ENCODE measurements at regions not wholly inside any gene's neighbourhood (a gene's known extent, or its start where the extent isn't known, plus 50 kb on each side); places are given as distances from the start of the nearest gene placed in this dataset.

DNA sequence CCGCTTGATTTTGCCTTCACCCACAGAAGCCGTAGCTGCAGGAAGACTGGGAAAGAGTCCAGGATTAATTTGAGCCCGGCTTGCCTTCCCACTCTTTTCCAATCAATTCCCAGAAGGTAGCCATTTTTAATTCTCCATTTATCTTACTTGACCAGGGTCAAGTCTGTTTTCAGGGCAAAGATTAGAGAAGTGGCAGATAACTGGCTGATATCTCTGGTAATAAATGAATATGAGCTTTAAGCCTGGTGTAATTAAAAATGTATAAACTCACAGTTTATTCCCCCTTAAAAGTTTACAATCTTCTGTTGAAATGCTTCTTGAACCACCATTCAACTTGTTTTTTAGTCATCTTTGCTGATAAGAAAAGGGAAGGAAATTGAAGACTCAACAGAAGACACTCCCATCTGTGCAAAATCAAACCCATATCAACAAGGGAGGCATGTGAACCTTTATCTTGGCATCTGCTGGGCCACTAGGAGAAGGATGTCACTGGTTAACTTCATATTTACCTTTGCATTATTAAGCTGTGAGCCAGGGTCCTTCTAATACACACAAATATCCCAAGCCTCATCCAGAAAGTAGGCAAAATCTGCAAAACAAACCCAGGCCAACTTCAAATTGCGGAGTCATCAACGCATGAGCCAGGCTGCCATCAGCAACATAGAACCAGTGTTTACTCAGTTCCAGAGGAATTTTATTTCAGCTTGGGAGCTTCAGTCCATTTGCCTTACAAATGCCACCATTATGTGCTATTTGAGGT lies 314.6 kb upstream of the MAF start:
- TF ChIP-seq, protein P1, sequence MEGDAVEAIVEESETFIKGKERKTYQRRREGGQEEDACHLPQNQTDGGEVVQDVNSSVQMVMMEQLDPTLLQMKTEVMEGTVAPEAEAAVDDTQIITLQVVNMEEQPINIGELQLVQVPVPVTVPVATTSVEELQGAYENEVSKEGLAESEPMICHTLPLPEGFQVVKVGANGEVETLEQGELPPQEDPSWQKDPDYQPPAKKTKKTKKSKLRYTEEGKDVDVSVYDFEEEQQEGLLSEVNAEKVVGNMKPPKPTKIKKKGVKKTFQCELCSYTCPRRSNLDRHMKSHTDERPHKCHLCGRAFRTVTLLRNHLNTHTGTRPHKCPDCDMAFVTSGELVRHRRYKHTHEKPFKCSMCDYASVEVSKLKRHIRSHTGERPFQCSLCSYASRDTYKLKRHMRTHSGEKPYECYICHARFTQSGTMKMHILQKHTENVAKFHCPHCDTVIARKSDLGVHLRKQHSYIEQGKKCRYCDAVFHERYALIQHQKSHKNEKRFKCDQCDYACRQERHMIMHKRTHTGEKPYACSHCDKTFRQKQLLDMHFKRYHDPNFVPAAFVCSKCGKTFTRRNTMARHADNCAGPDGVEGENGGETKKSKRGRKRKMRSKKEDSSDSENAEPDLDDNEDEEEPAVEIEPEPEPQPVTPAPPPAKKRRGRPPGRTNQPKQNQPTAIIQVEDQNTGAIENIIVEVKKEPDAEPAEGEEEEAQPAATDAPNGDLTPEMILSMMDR (IDR thresholded peaks at IDR 0.05): no peak
- no peak for TF ChIP-seq POLR2A (IDR thresholded peaks at IDR 0.05; ENCODE audit: low read depth)
- TF ChIP-seq POLR2AphosphoS5 (IDR thresholded peaks at IDR 0.05): no peak

Data from esophagus muscularis mucosa (tissue), 3 donors.